Gastroesophageal sphincter (tissue), 3 donors: ENCODE measurements at regions not wholly inside any gene's neighbourhood (a gene's known extent, or its start where the extent isn't known, plus 50 kb on each side); places are given as distances from the start of the nearest gene placed in this dataset.

Experiments used
- EP300 ChIP-seq: sonication (generic); formaldehyde crosslinking; IDR thresholded peaks from one replicate; pipeline ENCODE4 v1.6.1; 2017; ENCODE audit warnings: antibody characterized with exemption, mild to moderate bottlenecking
- POLR2A ChIP-seq, 2 donors: fragments of 450-650 bp; IDR thresholded peaks; one replicate each; pipeline ENCODE4 v1.6.1; 2017; ENCODE audit warnings: antibody characterized with exemption in 2 of 2, mild to moderate bottlenecking in 2 of 2, moderate library complexity in 1 of 2
- TF ChIP-seq, protein P1 (sequence below), 4 experiments: fragments of 200-600 bp in 2 of 4; fragments of 450-650 bp in 2 of 4; sonication (generic) in 1 of 4; IDR thresholded peaks; one replicate each; pipeline ENCODE4 v1.5.1; 2017 to 2019; ENCODE audit warnings: antibody characterized with exemption in 4 of 4, mild to moderate bottlenecking in 2 of 4, moderate library complexity in 2 of 4

DNA sequence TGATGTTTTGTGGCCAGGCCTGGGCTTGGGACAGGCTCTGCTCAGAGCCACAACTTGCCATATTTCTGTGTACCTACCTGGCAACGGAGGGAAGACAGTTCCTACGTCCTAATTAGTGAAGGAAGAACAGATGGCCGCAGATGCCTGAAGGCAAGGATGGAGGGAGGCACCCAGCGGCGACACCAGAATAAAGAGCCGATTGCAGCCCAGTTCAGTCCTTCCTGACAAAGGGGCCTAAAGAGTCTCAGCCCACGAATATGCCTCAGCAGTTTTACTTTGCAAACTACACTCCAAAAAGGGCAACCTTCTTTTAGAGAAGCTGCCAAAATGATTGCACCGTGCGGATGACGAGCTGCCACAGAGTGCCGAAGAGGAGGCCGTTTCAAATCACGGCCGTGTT lies 585.8 kb downstream of the GLRX3 start:
- TF ChIP-seq, protein P1, sequence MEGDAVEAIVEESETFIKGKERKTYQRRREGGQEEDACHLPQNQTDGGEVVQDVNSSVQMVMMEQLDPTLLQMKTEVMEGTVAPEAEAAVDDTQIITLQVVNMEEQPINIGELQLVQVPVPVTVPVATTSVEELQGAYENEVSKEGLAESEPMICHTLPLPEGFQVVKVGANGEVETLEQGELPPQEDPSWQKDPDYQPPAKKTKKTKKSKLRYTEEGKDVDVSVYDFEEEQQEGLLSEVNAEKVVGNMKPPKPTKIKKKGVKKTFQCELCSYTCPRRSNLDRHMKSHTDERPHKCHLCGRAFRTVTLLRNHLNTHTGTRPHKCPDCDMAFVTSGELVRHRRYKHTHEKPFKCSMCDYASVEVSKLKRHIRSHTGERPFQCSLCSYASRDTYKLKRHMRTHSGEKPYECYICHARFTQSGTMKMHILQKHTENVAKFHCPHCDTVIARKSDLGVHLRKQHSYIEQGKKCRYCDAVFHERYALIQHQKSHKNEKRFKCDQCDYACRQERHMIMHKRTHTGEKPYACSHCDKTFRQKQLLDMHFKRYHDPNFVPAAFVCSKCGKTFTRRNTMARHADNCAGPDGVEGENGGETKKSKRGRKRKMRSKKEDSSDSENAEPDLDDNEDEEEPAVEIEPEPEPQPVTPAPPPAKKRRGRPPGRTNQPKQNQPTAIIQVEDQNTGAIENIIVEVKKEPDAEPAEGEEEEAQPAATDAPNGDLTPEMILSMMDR (IDR thresholded peaks at IDR 0.05): no peak
- TF ChIP-seq POLR2A (IDR thresholded peaks at IDR 0.05) (no peak), EP300 (no peak)
